ENCODE measurements at regions not wholly inside any gene's neighbourhood (a gene's known extent, or its start where the extent isn't known, plus 50 kb on each side); places are given as distances from the start of the nearest gene placed in this dataset.
A peak's percentile ranks its signal among the peaks of the same experiment; 100 is the strongest.
"Not testable (repeated sequence)": the region's sequence is repeated elsewhere in the genome, so short reads cannot be mapped to it uniquely, and the experiment has no call there.

GRCh38 chr19:23481043-23481442, 85.8 kb upstream of the ZNF91 start:
- no peak for DNase-seq (ENCODE audit: low read depth in 4 of 4, low spot score in 3 of 4)

- no peak for DNase-seq (ENCODE audit: low read depth in 4 of 4, low spot score in 3 of 4)
These were observed 80.2 kb upstream of the ZNF91 start for GRCh38 chr19:23475477-23475876.

- DNase-seq (ENCODE audit: low read depth in 4 of 4, low spot score in 3 of 4), result no peak
These were observed 79.5 kb upstream of the ZNF91 start for GRCh38 chr19:23474761-23475160.

GRCh38 chr19:23474172-23474571, 78.9 kb upstream of the ZNF91 start:
- DNase-seq (ENCODE audit: low read depth in 4 of 4, low spot score in 3 of 4), result no peak

- peak in 1 of 4 donors; percentile 4 for DNase-seq (ENCODE audit: low read depth in 4 of 4, low spot score in 3 of 4)
These were observed 75.7 kb upstream of the ZNF91 start for GRCh38 chr19:23470873-23471545.

GRCh38 chr19:23464349-23464748, 69.1 kb upstream of the ZNF91 start:
- DNase-seq (ENCODE audit: low read depth in 4 of 4, low spot score in 3 of 4), result not testable (repeated sequence)

- no peak for DNase-seq (ENCODE audit: low read depth in 4 of 4, low spot score in 3 of 4)
These were observed 65.8 kb upstream of the ZNF91 start for GRCh38 chr19:23461120-23461519.

GRCh38 chr19:23460656-23461055, 65.4 kb upstream of the ZNF91 start:
- DNase-seq (ENCODE audit: low read depth in 4 of 4, low spot score in 3 of 4), result no peak

Data from right renal pelvis (tissue), 4 donors.